ENCODE measurements at regions not wholly inside any gene's neighbourhood (a gene's known extent, or its start where the extent isn't known, plus 50 kb on each side); places are given as distances from the start of the nearest gene placed in this dataset.
"Not testable (repeated sequence)": the region's sequence is repeated elsewhere in the genome, so short reads cannot be mapped to it uniquely, and the experiment has no call there.

DNA sequence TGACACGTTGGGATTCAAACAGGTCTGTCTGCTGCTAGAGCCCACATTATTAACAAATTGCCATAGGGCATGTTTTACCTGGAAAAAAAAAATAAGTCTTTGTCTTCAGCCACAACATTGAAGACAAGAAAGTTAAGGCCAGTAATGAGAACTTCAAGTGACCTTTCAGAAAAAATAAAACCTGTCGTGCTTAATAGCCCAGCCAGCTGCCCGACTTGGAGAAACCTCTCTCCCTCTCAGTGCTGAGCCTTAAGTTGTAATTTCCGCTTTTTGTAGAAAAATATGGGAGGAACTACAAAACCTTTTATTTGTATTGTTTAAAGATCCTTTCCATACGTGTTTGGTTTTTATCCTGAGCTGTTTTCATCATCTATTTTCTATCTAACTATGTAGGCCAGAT is 454.3 kb upstream of the SLITRK6 start:
- DNase-seq = not testable (repeated sequence)

DNA sequence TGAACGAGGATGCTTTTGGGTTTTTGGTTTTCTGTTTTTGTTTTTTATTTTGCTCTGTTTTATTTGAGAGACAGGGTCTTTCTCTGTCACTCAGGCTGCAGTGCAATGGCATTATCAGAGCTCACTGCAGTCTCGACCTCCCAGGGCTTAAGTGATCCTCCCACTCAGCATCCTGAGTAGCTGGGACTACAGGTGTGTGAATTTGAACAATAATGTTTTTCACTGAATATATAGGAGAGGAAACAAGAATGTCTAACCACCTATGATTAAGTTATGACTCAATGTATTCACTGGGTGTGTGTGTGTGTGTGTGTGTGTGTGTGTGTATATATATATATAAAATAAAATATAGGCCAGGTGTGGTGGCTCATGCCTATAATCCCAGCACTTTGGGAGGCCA is 456.6 kb upstream of the SLITRK6 start:
- DNase-seq = not testable (repeated sequence)

DNA sequence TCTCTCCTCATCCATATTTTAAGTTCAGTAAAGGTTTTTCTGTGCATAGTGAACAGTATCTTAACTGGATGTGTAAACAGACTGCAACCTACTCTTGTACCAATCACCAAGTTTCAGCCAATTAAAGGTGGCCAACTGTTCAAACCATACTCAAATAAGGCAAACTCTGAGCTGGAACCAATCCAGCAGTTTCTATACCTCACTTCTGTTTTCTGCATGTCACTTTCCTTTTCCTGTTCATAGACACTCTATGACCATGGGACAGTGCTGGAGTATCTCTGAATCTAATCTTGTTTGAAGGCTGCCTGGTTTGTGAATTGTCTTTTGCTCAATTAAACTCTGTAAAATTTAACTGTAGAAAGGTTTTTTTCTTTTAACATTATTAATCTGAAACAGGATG is 470.3 kb upstream of the SLITRK6 start:
- DNase-seq = no peak

DNA sequence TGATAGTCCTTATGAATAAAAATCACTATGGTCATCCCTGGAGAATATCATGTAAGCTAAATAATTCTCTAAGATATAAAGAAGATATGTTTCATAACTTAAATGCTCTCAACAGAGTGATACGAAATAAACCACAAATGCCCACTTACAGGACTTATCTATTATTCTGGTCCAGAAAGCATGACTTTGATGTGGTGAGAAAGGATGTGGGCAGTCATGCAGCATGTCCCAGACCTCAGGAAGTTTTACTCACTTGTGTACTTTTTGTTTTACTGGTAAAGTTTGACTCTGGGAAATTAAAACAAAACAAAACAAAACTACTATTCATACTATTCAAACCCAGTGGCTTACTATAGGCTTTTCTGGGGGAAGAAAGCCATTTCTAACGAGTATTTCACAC is 483.2 kb upstream of the SLITRK6 start:
- no peak for DNase-seq

DNA sequence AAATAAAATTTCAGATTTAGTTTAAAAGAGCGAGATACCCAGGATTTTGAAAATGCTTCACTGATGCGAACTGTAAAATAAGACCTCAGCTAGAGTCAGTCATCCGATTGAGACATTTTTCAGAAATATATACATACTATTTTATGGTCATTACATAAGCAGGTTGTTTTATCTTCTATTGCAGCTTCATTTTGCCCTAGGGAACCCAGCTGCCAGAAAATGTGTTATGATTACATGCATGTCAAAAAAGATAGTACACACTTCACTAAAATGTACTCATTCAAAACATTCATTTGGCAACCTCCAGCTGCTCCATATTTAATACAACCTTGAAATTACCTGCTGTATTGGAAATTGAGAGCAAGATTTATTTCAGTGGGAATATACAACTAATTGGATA is 483.8 kb upstream of the SLITRK6 start:
- no peak for DNase-seq

DNA sequence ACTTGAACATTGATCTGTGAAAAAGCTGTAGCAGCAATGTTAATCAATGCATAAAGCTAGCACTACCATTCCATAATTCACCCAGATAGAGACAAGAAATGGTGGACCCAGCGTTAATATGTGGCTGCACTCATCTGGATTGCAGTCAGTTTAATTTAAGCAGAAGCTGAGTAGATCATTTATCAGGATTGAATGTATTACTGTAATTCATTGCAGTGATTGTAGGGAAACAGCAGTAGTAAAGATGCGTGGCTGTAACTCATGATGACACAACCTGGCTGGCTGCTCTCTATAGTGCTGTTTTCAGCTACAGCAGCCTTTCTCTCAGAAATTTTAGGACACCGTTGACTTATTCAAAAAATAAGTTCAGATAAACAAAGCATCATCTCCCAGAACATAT is 499.5 kb upstream of the SLITRK6 start:
- DNase-seq = no peak

DNA sequence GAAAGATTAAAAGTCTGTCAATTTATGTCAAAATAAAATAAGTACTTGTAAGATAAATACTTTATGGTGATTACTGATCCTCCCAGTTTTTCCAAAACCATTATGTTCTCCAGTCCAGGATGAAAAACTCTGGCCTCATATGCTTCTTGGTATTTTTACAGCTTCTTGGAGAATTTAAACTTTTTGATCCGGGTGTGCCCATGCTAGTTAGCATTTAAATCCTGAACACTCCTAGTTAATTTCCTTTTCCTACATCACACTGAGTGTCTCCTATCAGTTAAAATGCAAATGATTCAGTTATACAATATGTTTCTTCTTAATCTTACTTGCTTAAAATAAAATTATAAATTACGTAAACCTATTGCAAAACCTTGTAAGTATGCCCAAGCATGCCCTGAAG is 499.9 kb upstream of the SLITRK6 start:
- DNase-seq = no peak

DNA sequence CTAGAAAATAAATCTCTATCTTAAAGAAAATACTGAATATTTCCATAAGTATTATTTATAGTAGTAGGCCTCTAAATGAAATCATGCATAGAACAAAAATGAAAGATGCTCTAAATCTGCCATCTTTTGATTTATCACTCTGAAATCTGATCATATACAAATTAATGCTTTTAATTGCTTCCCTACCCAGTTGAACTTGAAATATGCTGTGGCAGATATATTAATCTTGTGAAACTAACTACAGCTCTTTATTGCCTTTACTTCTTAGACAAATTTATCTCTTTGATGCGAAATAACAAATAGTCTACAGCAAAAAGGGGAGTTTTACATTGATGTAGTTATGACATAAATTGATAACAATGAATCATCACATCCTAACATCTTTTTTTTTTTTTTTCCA is 510.7 kb upstream of the SLITRK6 start:
- no peak for DNase-seq

DNA sequence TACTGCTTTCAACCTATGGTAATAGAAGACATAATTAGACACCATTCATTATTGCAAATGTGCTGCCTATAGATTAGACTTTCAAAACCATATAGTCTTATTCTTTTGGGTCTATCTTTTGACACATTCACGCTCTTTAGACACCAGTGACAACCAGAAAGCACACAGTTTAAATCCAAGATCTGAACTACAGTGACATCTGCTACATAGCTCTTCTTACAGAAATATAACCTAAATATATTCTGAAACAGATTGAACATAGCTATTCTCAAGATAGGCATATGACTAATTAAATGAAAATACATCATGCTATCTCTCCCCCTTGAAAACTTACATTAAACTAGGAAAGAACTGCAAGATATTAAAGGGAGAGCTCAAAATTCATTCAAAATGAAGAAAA is 514.2 kb upstream of the SLITRK6 start:
- no peak for DNase-seq

DNA sequence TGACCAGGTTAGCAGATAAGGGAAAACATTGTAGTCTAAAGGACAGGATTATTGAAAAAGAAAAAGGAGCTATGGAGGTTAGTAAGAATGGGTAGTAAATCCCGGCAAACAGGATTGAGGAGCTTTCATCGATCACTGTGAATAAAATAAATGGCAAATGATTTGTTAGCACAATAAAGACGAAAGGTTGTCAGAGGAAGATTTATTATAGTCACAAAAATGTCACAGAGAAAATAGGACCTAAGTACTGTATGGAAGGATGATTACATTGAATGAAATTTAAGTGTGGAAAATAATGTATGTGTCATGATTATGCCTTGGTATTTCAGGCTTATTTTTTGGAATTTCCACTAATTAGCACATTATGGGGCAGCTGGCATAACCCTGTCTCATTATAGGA is 519.2 kb upstream of the SLITRK6 start:
- no peak for DNase-seq

DNA sequence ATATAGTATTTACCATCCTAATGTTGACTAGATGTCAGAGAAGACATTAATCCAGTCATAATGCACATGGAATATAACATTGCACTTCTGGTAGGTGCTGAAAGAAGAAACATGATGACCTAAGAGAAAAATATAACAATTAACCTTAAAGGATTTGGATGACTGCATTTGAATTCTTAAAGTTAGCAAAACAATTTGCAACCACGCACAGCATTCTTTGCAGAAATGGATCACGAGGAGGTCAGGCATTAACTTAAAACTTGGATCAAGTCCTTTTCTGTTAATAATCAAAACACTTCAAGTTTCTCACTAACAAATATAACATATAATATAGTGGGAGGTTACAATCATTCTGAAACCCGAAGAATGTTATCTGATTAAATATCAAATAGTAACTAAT is 525.0 kb upstream of the SLITRK6 start:
- no peak for DNase-seq

DNA sequence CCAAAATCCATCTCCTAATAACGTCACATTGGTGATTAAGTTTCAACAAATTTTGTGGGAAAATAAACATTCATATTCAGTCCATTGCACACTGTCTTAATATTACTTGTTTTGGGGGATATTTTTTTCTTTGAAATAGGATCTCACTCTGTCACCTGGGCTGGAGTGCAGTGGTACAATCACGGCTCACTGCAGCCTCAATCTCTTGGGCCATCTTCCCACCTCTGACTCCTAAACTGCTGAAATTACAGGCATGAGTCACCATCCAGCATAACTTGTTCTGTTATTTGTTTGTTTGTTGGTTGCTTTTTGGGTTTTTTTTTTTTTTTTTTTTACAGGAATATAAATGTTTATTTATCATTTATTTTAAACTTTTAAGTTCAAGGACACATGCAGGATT is 556.1 kb upstream of the SLITRK6 start:
- DNase-seq = no peak

DNA sequence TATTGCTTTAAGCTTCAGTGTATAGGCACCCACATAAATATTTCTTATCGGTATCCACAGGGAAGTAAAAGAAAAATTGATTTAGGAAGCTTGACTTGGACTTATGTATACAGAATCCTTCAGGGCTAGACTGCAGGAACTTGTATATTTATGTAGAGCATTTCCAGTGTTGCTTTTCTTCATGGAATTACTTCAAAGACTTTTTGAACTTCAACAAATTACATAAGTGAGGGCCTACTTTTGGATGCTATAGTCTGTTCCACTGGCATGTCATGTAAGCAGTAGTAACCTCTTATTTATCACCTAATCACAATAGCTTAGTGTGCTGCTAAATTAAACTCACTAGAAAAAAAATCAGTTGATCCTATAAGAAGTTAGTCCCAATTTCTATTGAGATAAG is 557.9 kb upstream of the SLITRK6 start:
- no peak for DNase-seq

DNA sequence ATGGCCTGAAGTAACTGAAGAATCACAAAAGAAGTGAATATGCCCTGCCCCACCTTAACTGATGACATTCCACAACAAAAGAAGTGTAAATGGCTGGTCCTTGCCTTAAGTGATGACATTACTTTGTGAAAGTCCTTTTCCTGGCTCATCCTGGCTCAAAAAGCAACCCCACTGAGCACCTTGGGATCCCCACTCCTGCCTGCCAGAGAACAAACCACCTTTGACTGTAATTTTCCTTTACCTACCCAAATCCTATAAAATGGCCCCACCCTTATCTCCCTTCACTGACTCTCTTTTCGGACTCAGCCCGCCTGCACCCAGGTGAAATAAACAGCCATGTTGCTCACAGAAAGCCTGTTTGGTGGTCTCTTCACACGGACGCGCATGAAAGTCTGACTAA is 564.5 kb upstream of the SLITRK6 start:
- not testable (repeated sequence) for DNase-seq

DNA sequence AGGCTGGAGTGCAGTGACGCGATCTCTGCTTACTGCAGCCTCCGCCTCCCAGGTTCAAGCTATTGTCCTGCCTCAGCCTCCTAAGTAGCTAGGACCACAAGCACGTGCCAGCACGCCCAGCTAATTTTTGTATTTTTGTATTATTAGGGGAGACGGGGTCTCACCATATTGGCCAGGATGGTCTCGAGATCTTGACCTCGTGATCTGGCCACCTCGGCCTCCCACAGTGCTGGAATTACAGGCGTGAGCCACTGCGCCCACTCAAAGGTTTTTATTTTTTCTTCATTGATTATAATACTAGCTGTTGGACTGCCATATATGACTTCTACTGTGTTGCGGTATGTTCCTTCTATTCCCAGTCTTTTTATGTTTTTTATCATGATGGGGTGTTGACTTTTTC is 569.7 kb upstream of the SLITRK6 start:
- no peak for DNase-seq

DNA sequence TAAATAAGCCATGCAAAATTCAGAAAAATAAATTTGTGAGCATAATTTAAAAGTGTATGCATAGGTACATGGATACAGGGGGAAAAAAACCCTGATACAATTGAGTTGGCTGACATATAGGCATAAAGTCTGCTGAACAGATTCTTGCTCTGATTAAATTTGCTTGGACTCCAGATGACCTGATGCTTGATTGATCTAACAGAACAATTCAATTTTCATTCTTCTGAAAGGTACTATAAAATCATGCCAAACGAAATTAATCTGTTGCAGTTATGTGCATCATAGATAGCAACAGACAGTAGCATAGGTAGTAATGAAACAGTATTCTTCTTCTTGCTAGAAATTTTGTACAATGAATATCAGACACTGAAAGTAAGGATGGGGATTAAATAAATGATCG is 578.2 kb upstream of the SLITRK6 start:
- no peak for DNase-seq

DNA sequence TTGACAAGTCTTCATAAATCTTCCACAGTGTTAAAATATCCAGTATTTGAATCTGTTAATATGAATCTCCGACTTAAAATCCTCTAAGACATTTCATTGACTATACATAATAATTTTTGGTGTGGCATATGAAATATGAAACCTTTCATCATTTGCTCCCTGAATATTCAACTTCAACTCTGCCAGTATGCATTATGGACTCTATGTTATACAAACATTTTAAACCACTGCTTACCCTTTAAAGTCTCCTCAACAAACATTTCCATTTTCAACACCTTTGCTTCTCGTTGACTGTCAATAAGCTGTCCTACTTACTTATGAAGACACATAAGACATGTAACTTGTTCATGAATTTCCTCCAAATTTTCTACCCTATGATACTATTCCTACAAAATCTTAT is 579.4 kb upstream of the SLITRK6 start:
- no peak for DNase-seq

DNA sequence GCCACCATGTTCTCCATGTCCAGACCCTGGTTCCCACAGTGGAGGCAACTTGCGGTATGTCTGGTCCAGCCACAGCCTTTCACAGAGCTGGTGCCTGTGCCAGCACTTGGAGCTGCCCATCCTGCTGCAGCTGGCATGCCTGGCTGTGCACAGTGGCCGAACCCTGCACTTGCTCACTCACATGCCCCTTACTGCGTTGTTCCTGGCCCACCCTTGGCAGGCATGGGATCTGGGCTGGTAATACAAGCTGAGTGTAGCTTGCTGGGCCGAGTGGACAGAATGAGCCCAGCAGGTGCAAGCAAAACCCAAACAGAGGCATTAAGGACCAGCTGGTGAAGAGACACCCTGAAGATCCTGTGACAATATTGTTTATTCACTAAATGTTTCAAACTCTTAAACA is 583.9 kb upstream of the SLITRK6 start:
- no peak for DNase-seq

DNA sequence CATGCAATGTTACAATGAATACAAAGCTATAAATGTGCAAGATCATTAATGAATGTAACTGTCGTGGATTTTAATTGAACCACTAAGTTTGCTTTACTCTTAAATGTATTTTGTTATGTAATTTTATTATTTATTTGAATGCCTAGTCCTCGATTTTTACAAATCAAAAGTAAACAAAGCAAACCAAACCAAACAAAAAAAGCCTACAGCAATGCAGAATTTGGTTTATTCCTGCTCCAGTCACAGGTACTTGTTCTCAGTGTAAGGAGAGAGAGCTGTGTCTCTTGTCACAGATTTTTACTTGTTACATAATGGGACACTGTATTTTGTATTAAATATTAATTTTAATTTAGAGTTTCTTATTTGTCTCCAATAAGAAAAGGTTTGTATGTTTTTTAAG is 584.3 kb upstream of the SLITRK6 start:
- DNase-seq = no peak

DNA sequence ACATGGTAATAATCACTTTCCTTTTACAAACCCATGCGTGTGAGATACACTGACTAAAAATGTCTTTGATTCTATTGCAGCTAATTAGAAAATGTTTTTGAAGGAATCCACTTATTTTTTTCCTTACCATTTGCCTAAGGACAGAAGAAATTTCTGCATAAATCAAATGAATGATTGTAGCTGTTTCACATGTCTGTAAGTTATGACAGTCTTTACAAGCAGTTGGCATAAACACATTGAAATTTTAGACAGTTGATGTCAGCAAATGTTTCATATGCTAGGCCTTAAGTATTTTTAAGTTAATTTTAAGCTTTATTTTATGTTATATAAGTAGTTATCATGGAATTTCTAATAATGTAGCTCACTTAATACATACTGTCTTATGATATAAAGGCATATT is 598.4 kb upstream of the SLITRK6 start:
- DNase-seq = no peak

DNA sequence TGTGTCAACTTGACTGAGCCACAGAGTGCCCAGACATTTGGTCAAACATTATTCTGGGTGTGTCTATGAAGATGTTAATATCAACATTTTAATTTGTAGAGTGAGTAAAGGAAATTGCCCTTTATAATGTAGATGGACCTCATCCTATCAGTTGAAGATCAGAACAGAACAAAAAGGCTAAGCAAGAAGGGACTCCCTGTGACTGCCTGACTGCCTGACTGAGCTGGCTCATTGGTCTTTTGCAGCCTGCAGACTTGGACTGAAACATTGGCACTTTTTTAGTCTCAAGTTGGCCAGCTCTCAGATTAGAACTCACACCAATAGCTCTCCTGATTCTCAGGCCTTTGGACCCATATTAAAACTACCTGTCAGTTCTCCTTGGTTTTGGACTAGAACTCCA is 600.4 kb upstream of the SLITRK6 start:
- DNase-seq = no peak

DNA sequence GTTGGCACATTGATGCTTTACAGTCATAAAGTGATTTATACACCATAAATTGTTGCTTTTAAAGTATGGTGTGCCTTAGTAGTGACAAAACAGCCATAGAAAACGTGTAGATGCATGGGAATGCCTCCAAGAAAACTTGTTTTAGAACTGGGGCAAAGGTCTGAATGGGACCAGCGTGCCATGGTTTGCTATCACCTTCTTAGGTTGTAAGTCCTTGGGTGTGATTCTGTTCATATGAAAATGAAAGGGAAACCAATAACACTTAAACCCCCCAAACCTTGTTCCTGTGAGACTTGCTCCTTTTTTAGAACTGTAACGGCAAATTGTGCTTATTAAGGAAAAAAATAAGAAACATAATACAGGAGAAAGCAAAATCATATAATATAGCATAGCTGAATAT is 603.3 kb upstream of the SLITRK6 start:
- DNase-seq = no peak

DNA sequence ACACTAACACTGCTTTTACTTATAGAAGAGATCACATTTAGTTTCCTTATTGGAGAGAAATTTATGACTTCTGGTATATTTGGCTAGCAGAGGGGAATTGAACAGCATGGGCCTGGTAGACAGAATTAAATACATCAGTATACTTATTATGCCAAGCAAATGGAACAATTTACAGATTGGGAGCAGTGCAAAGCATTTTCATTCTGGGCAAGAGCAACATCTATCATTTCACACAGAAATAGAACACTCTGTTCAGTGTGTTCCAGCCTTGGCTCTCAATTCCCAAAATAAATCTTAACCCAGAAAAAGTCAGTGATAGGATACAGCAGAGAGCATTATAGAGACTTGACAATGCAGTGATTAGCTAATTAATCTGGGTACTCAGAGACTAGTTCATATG is 604.0 kb upstream of the SLITRK6 start:
- no peak for DNase-seq

DNA sequence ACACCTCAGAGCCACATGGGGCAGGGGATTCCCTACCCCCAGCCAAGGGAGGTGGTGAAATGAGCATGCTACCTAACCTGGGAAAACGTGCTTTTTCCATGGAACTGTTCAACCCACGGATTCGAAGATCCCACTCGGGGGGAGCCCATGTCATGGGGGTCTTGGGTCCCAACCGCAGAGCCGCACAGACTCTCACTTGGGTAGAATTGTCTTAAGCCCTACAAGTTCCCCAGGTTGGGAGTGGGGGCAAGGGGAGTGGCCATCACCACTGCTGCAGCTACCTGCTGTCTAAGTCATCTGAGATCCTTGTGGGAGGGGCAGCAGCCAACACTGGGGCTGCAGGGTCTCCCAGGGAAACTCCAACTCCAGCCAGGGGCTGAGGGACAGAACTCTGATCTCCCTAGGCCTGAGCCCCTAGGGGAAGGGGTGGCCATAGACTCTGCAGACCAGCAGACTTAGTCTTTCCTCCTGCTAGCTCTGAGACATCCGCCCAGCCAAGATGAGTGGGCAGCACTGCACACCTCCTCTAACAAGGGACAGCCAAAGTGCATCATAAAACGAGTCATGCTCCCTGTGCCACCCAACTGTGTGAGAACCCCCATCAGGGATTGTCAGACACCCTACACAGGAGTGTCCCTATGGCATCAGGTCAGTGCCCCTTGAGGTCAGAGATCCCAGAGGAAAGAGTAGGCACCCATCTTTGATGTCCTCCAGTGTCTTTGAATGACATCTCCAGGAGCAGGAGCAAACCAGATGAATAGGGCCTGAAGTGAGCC is 610.4 kb upstream of the SLITRK6 start:
- DNase-seq = no peak

DNA sequence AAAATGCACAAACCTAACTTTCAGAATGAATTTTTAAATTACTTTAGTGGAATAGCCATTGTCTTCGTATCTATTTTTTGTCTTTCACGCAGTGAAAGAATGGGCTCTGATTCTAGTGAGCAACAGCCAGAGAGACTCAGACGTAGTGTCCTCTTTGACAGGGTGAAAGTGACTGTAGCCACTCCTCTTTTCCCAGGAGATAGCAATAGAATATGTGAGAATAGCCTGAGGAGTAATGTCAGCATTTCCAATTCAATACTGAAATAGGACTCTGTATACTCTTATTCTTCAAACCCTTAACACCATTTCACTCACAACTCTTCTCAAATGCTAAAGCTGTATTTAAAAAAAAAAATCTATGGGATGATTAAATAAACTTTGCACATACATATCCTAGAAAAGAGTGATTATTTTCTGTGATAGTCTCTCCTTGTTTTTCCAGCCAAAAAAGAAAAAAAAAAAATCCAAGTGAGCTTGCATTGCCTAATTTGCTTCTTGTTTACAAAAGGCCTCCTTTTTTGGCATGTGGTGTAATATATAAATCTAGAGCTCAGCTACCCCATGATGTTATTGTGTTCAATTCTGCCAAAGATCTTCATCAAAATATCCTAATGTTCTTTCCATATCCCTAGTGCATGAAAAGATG is 626.1 kb upstream of the SLITRK6 start:
- no peak for DNase-seq

Data from activated naive CD4-positive, alpha-beta T cell (primary cell).